Liver (tissue), 3 donors: ENCODE measurements at regions not wholly inside any gene's neighbourhood (a gene's known extent, or its start where the extent isn't known, plus 50 kb on each side); places are given as distances from the start of the nearest gene placed in this dataset.

Experiments
- CTCF ChIP-seq: fragments of 150-350 bp; IDR thresholded peaks from 2 replicates; pipeline ENCODE4 v1.5.1; 2017; ENCODE audit warnings: improper control_type of control experiment, low read depth, low read length; ENCODE audit not compliant: missing input control
- FOXA1 ChIP-seq: IDR thresholded peaks from 2 replicates; pipeline ENCODE4 v1.6.1; 2016; ENCODE audit warnings: antibody characterized with exemption
- GABPA ChIP-seq, 2 donors: IDR thresholded peaks in 1 of 2; conservative IDR thresholded peaks in 1 of 2; 2 replicates each; pipeline ENCODE4 v1.6.1; 2016; ENCODE audit warnings: antibody characterized with exemption in 2 of 2, mild to moderate bottlenecking in 1 of 2, moderate library complexity in 1 of 2
- MAX ChIP-seq: IDR thresholded peaks from 2 replicates; pipeline ENCODE4 v1.6.1; 2016; ENCODE audit warnings: antibody characterized with exemption
- RAD21 ChIP-seq, 2 donors: IDR thresholded peaks; 2 replicates each; pipeline ENCODE4 v1.6.1; 2016; ENCODE audit warnings: antibody characterized with exemption in 2 of 2, mild to moderate bottlenecking in 2 of 2
- REST ChIP-seq: IDR thresholded peaks from 2 replicates; pipeline ENCODE4 v1.6.1; 2016; ENCODE audit warnings: antibody characterized with exemption, mild to moderate bottlenecking
- SP1 ChIP-seq: IDR thresholded peaks from 2 replicates; pipeline ENCODE4 v1.6.1; 2018; ENCODE audit warnings: antibody characterized with exemption, mild to moderate bottlenecking
- TAF1 ChIP-seq: conservative IDR thresholded peaks from 2 replicates; pipeline ENCODE4 v1.6.1; 2016; ENCODE audit warnings: antibody characterized with exemption, mild to moderate bottlenecking
- YY1 ChIP-seq: IDR thresholded peaks from 2 replicates; pipeline ENCODE4 v1.6.1; 2016; ENCODE audit warnings: antibody characterized with exemption, mild to moderate bottlenecking
- ZBTB33 ChIP-seq: IDR thresholded peaks from 2 replicates; pipeline ENCODE4 v1.6.1; 2016; ENCODE audit warnings: antibody characterized with exemption
- donor health status: healthy.
- donor health status: healthy.

- TF ChIP-seq CTCF: no peak
- no peak for TF ChIP-seq FOXA1
- TF ChIP-seq REST: no peak
- no peak for TF ChIP-seq ZBTB33
- TF ChIP-seq TAF1: no peak
- TF ChIP-seq SP1: no peak
- TF ChIP-seq RAD21 (IDR thresholded peaks at IDR 0.05): peak; percentile 53 to 66
- no peak for TF ChIP-seq GABPA (IDR thresholded peaks at IDR 0.05 in 1 of 2, conservative IDR thresholded peaks at IDR 0.05 in 1 of 2)
- TF ChIP-seq MAX: no peak
- TF ChIP-seq YY1: no peak
Measured at GRCh38 chr16:66167564-66168291, 198.8 kb upstream of the CDH5 start.
